ENCODE measurements at regions not wholly inside any gene's neighbourhood (a gene's known extent, or its start where the extent isn't known, plus 50 kb on each side); places are given as distances from the start of the nearest gene placed in this dataset.

- TF ChIP-seq CTCF (IDR thresholded peaks at IDR 0.05) (no peak), POLR2A (IDR thresholded peaks at IDR 0.05) (no peak)
Observed at GRCh38 chr2:100199421-100199820, 57.0 kb upstream of the AFF3 start.
